HG02642 (cell line): ENCODE measurements at regions not wholly inside any gene's neighbourhood (a gene's known extent, or its start where the extent isn't known, plus 50 kb on each side); places are given as distances from the start of the nearest gene placed in this dataset.
"Not testable (repeated sequence)": the region's sequence is repeated elsewhere in the genome, so short reads cannot be mapped to it uniquely, and the experiment has no call there.

Experiments
- ATAC-seq: cut with Tn5 transposase; IDR thresholded peaks from one replicate; pipeline ENCODE4 v1.9.1; 2021; ENCODE audit warnings: mild to moderate bottlenecking; ENCODE audit not compliant: unreplicated experiment, poor library complexity

GRCh38 chr14:43522191-43522590 is 984.9 kb downstream of the FSCB start:
- no peak for ATAC-seq

- ATAC-seq = no peak
Measured at GRCh38 chr14:43503508-43503907, 1003.6 kb downstream of the FSCB start.

DNA sequence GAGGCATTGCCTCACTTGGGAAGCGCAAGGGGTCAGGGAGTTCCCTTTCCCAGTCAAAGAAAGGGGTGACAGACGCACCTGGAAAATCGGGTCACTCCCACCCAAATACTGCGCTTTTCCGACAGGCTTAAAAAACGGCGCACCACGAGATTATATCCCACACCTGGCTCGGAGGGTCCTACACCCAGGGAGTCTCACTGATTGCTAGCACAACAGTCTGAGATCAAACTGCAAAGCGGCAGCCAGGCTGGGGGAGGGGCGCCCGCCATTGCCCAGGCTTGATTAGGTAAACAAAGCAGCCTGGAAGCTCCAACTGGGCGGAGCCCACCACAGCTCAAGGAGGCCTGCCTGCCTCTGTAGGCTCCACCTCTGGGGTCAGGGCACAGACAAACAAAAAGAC is 1014.7 kb downstream of the FSCB start:
- ATAC-seq = not testable (repeated sequence)

DNA sequence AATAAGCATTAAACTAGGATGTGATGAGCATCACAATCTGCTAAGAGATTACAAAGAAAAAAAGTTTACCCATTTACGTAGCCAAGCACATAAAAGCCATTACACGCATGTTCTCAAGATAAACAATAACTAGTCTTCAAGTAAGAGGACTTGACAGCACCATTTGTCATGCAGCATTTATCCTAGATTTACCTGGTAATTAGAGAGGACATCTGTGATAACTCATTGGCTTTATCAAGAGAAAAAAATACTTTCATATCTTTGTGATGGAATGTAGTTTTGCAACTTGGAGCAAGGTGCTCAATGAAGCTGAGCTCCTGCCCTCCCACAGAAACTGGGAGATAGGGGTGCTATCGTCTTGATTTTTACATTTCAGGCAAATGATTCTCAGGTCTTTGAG is 1023.7 kb downstream of the FSCB start:
- ATAC-seq = no peak

GRCh38 chr14:43481864-43482263 is 1025.2 kb downstream of the FSCB start:
- no peak for ATAC-seq

DNA sequence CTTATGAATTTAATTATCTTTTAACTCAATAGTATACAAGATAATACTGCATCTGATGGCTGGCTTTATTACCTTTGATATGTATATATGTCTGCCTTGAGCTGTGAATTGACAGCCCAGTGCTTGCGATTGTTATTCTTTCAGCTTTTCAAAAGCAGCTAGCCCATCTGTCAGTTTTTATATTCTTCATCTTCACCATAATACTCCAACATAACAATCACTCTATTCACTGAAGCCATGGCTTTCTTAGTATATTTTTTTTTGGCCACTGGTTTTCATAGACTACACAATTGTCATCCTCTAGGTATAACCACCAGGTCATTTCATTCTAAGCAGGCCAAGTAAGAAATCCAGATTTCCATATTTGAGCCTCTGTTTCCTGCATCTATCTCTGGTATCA is 1026.1 kb downstream of the FSCB start:
- no peak for ATAC-seq

DNA sequence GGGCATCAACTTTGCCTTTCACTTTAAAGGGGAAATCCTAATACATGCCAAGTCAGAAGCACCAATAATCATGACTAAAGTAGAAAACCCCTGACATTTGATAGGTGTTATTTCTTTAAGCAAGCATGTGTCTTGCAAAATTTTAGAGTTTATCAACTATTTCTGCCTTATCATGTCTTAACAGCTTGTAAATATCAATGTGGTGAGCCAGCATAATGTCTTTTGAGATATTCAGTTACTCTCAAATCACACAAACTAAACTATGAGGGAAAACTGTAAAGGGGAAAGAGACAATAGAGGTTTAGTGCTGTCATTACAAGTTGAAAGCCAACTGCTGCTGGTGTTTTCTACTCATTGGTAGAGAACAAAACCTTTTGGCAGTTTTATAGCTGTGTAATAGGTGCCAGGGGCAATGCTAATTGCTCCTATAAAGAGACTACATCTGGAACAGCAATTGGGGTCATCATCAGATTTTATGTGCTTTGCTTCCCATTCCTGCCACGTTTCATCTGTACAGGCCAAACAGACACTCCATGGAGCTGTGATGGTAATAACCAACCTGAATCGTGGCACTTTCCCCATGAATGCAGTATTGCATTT is 1027.4 kb downstream of the FSCB start:
- ATAC-seq = no peak

DNA sequence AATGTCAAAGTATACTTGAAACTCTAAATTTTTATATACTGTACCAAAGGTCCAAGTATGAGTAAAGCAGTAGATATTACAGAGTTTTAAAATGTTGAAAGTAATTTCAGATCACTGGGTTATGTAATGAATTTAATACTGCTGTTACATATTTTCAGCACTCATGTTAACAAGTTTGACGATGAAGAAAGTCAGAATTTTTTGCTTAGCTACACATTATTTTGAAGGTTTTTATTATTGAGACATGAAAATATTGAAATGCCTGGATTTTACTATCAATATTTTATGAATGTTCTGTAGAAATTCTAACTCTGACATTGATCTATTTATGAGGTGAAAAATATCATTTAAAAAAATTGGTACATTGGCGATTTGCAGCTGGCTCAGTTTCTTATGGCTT is 1030.3 kb downstream of the FSCB start:
- no peak for ATAC-seq

DNA sequence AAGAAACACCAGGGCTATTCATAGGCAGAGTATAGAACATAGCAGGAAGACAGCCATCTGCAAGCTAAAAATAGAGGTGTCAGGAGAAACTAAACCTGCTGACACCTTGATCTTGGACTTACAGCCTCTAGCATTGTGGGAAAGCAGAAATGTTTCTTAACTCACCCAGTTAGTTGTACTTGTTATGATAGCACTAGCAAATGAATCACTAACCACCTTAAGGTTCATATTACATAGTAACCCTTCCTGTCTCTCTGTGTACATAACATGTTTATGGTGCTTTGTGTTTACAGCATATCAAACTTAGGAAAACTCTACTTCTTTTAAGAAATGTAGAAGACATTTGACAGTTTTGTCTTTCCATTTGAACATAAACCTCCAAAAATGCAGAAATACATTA is 1031.3 kb downstream of the FSCB start:
- no peak for ATAC-seq

- ATAC-seq = no peak
Measured at GRCh38 chr14:43471595-43471994, 1035.5 kb downstream of the FSCB start.

- ATAC-seq = no peak
Measured at GRCh38 chr14:43464968-43465367, 1042.1 kb downstream of the FSCB start.

DNA sequence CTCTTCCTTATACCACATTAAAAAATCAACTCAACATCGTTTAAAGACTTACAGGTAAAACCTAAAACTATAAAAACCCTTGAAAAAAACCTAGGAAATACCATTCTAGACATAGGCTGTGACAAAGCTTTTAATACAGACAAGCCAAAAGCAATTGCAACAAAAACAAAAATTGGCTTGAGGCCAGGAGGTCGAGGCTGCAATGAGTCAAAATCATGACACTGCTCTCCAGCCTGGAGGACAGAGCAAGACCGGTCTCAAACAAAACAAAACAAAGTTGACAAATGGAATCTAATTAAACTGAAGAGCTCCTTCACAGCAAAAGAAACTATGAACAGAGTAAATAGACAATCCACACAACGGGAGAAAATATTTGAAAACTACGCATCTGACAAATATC is 1057.8 kb downstream of the FSCB start:
- no peak for ATAC-seq

GRCh38 chr14:43438056-43438455 is 1069.0 kb downstream of the FSCB start:
- ATAC-seq = no peak

DNA sequence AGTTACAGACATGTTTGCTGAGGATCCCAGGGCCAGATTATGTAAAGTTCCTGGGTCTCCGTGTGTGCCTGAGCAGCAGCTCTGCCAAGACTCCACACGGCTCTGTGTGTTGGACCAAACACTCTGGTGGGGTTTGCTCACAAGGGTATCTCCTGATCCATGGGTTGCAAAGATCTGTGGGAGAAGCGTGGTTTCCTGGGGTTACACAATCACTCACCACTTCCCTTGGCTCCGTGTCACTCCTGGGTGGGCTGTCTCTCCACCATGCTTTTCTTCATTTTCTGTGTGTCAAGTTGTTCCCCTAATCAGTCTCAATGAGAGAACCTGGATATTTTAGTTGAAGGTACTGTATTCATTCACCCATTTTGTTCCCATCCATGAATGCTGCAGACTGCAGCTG is 1088.8 kb downstream of the FSCB start:
- no peak for ATAC-seq

DNA sequence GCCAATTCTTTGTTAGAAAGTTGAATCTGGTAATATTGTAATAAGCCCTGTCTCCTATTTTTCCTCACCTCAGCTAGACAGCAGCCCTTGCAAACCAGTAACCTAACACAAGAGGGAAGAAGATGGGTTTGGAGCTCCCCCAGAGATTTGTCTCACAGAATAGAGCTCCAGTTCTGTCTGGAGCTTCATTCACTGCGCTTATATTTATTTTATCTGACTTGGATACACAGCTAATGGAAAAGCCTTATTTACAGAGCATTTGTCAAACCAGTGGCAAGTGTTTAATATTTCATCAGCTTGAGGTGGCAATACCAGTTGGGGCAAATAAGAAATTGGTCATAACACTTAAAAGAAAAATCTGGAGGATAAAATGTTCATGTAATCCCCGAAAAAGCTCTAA is 1094.0 kb downstream of the FSCB start:
- ATAC-seq = no peak

GRCh38 chr14:43411841-43412240 is 1095.2 kb downstream of the FSCB start:
- no peak for ATAC-seq

GRCh38 chr14:43410631-43411030 is 1096.5 kb downstream of the FSCB start:
- no peak for ATAC-seq

- ATAC-seq = no peak
Measured at GRCh38 chr14:43408472-43408871, 1098.6 kb downstream of the FSCB start.

GRCh38 chr14:43407706-43408105 is 1099.4 kb downstream of the FSCB start:
- ATAC-seq = no peak

DNA sequence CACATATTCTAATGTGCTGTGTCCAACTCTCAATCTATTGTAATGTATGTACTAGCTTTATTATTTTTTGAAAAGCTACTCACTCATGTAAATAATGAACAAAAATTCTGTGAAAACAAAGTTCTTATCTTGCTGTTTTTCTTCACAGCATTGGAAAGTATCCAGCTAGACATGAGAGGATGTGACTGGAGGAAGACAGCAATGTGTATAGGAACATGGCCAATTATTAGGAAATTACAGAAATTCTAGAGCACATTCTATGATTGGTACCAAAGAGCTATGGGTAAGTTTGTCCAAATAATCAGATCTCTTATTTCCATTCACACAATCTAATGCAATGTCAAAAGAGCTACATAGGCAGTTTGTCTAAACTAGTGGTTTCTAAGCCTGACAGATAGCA is 1100.2 kb downstream of the FSCB start:
- no peak for ATAC-seq

DNA sequence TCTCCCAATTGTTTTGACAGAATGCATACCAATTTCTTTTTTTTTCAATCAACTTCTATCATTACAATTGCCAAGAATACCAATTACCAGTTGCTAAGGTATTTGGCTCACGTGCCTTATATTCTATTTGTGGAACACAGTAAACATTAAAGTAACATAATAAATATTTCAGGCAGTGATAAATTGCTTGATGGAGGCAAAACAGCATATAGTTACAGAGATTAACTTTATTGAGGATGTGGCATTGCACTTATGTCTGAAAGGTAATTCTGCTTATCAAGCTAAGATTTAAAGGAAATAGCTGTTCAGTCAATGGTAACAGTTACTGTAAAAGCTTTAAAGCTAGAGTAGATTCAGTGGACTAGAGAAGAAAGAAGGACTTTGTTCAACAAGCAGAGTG is 1107.8 kb downstream of the FSCB start:
- no peak for ATAC-seq

GRCh38 chr14:43370565-43370896 is 1136.6 kb downstream of the FSCB start:
- ATAC-seq = not testable (repeated sequence)
